ENCODE measurements at regions not wholly inside any gene's neighbourhood (a gene's known extent, or its start where the extent isn't known, plus 50 kb on each side); places are given as distances from the start of the nearest gene placed in this dataset.

- H3K4me3 Mint-ChIP-seq, result peak overlapping the region; percentile 7; the same call in 2 of the 3 replicates
Measured at GRCh38 chr18:39591649-39592048, 2026.1 kb upstream of the CELF4 start.

More at GRCh38 chr18:39591649-39592048, 2026.1 kb upstream of the CELF4 start:
- H3K4me2 ChIP-seq, result peak overlapping the region; percentile 33
- DNase-seq (ENCODE audit: low spot score) (peak; percentile 88), ATAC-seq (peak; percentile 99)
- H3F3A ChIP-seq (replicated peaks; ENCODE audit: low read depth), result no peaks in the 10 kb centered on the region
- peaks cover 4% of the 10 kb centered on the region; the same call in 1 of the 2 replicates for H3K9me2 ChIP-seq (ENCODE audit: insufficient read depth)
- Mint-ChIP-seq H3K9me3 (peaks cover 8% of the 10 kb centered on the region), H3K27me3 (ENCODE audit: insufficient read depth, low read depth, poor library complexity) (no peaks in the 10 kb centered on the region), H3K4me1 (peaks cover 34% of the 10 kb centered on the region), H3K36me3 (ENCODE audit: low read depth) (peaks cover 24% of the 10 kb centered on the region; the same call in 2 of the 3 replicates), H3K27ac (peak overlapping the region; percentile 85)
- no peaks in the 10 kb centered on the region for H4K20me1 ChIP-seq (replicated peaks; ENCODE audit: insufficient read depth)
- H3K27me3 ChIP-seq (ENCODE audit: insufficient read depth), result no peaks in the 10 kb centered on the region
- H2AFZ ChIP-seq, result no peak overlapping the region
- no peaks in the 10 kb centered on the region for H3K79me2 ChIP-seq (replicated peaks; ENCODE audit: insufficient read depth)
- H3K4me3 ChIP-seq, result 0 out of 2 replicates have a peak overlapping the region, but pooled peaks have one; percentile 4
- peak overlapping the region; percentile 78; the same call in 1 of the 2 replicates for H3K27ac ChIP-seq (ENCODE audit: low read depth)
- TF ChIP-seq ETS1 (IDR thresholded peaks at IDR 0.05) (no peak), CREB1 (CRISPR knock-in tag; IDR thresholded peaks at IDR 0.05; ENCODE audit: low read depth) (no peak), REST (IDR thresholded peaks at IDR 0.05; ENCODE audit: unreplicated experiment) (no peak), EZH2 (IDR thresholded peaks at IDR 0.05; ENCODE audit: low read depth, unreplicated experiment) (no peak), CTCF (conservative IDR thresholded peaks at IDR 0.05; ENCODE audit: low read depth in 2 of 2) (no peak), STAT1 (IDR thresholded peaks at IDR 0.05; ENCODE audit: unreplicated experiment) (no peak), ZNF462 (CRISPR knock-in tag; IDR thresholded peaks at IDR 0.05) (peak; percentile 25; the same call in 1 of the 2 replicates), EZH2phosphoT487 (IDR thresholded peaks at IDR 0.05; ENCODE audit: unreplicated experiment) (no peak), JUNB (IDR thresholded peaks at IDR 0.05; ENCODE audit: unreplicated experiment) (no peak), ZNF331 (CRISPR knock-in tag; IDR thresholded peaks at IDR 0.05; ENCODE audit: low read depth) (no peak), POLR2AphosphoS5 (IDR thresholded peaks at IDR 0.05; ENCODE audit: low read depth) (peak; percentile 41; the same call in 1 of the 2 replicates), ZNF114 (CRISPR knock-in tag; IDR thresholded peaks at IDR 0.05) (no peak), NANOG (IDR thresholded peaks at IDR 0.05; ENCODE audit: borderline replicate concordance) (peak; percentile 93)
- H3K36me3 ChIP-seq (ENCODE audit: insufficient read depth), result no peaks in the 10 kb centered on the region
- peaks cover 30% of the 10 kb centered on the region for H3K4me1 ChIP-seq (ENCODE audit: insufficient read depth)

Data from GM23338 (cell line).